HepG2 (cell line): ENCODE measurements at regions not wholly inside any gene's neighbourhood (a gene's known extent, or its start where the extent isn't known, plus 50 kb on each side); places are given as distances from the start of the nearest gene placed in this dataset.

Experiments
- DNMT1 ChIP-seq: sonication (generic); formaldehyde crosslinking; IDR thresholded peaks from 2 replicates; pipeline ENCODE4 v1.5.1; 2020; ENCODE audit warnings: mild to moderate bottlenecking, missing genetic modification reagents
- EP300 ChIP-seq, 3 experiments: sonication (generic) in 1 of 3; formaldehyde crosslinking in 1 of 3; IDR thresholded peaks; 2 replicates each; pipeline versions ENCODE4 v1.5.1 to v1.6.1; 2011 to 2020; ENCODE audit warnings: low read depth in 2 of 3, low read length in 2 of 3, borderline replicate concordance in 1 of 3, improper control_type of control experiment in 1 of 3, mild to moderate bottlenecking in 1 of 3, missing genetic modification reagents in 1 of 3, moderate library complexity in 1 of 3
- EZH2 ChIP-seq: conservative IDR thresholded peaks from 2 replicates; pipeline ENCODE4 v1.6.1; 2012; ENCODE audit warnings: mild to moderate bottlenecking, low read depth, low read length, moderate library complexity
- GABPA ChIP-seq, 2 experiments: IDR thresholded peaks; 2 replicates each; pipeline ENCODE4 v1.6.1; 2011 to 2016; ENCODE audit warnings: low read depth in 2 of 2, low read length in 1 of 2, missing biosample characterization in 1 of 2, missing genetic modification characterization in 1 of 2
- MLX ChIP-seq: IDR thresholded peaks from 2 replicates; pipeline ENCODE4 v1.6.1; 2016
- RAD21 ChIP-seq: fragments of 450-650 bp; formaldehyde crosslinking; IDR thresholded peaks from 2 replicates; pipeline ENCODE4 v1.5.0; 2020; ENCODE audit warnings: mild to moderate bottlenecking
- TCF12 ChIP-seq, 2 experiments: fragments of 450-650 bp in 1 of 2; sonication (generic) in 1 of 2; formaldehyde crosslinking in 1 of 2; IDR thresholded peaks; 2 replicates each; pipeline versions ENCODE4 v1.6.1 to v1.8.0; 2017 to 2022; ENCODE audit warnings: antibody characterized with exemption in 1 of 2, mild to moderate bottlenecking in 1 of 2, missing genetic modification reagents in 1 of 2, moderate library complexity in 1 of 2

GRCh38 chr12:87344699-87345098 lies 684.5 kb downstream of the C12orf50 start:
- TF ChIP-seq EZH2 (no peak), MLX (CRISPR knock-in tag) (no peak), RAD21 (CRISPR knock-in tag) (no peak), GABPA (IDR thresholded peaks at IDR 0.05; ENCODE audit: low read depth, low read length) (no peak), GABPA (CRISPR knock-in tag; IDR thresholded peaks at IDR 0.05; ENCODE audit: low read depth) (no peak), TCF12 (IDR thresholded peaks at IDR 0.05) (no peak), TCF12 (CRISPR knock-in tag; IDR thresholded peaks at IDR 0.05) (no peak), DNMT1 (CRISPR knock-in tag) (no peak), EP300 (IDR thresholded peaks at IDR 0.05; ENCODE audit: low read depth in 2 of 2, low read length in 2 of 2) (no peak), EP300 (CRISPR knock-in tag; IDR thresholded peaks at IDR 0.05; ENCODE audit: borderline replicate concordance) (no peak)
